GM19372 (cell line): ENCODE measurements at regions not wholly inside any gene's neighbourhood (a gene's known extent, or its start where the extent isn't known, plus 50 kb on each side); places are given as distances from the start of the nearest gene placed in this dataset.
A peak's percentile ranks its signal among the peaks of the same experiment; 100 is the strongest.
"Not testable (repeated sequence)": the region's sequence is repeated elsewhere in the genome, so short reads cannot be mapped to it uniquely, and the experiment has no call there.

Experiments used
- ATAC-seq: cut with Tn5 transposase; IDR thresholded peaks from one replicate; pipeline ENCODE4 v1.9.1; 2021; ENCODE audit warnings: mild to moderate bottlenecking, low read depth, moderate library complexity; ENCODE audit not compliant: unreplicated experiment

DNA sequence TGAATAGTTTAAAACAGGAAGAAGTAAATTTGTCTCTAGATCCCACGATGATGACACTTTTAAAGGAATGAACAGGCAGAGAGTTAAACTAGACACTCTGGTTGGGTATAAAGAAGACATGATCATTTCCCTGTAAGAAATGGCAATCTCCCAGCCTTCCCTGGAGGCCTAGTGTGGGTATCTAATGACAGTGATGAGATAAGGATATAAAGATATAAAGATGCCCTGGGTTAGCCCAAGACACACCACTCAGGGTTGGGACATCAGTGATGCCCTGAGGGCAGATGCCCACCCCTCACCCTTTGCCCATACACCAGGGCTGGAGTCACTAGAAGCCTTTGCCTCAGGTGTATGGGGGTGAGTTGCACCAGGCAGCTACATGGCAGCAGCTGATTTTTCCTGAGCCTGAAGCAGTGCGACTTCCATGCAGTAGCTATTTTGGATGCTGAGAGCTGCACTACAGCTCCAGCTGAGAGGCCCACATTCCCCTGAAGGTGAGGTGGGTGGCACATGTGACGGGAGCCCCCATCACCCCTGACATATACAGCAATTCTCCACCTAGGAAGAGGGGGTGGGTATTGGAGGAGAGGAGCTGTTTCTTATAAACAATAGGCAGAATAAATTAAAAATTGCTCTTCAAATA is 177.5 kb downstream of the NDFIP2 start:
- no peak for ATAC-seq

DNA sequence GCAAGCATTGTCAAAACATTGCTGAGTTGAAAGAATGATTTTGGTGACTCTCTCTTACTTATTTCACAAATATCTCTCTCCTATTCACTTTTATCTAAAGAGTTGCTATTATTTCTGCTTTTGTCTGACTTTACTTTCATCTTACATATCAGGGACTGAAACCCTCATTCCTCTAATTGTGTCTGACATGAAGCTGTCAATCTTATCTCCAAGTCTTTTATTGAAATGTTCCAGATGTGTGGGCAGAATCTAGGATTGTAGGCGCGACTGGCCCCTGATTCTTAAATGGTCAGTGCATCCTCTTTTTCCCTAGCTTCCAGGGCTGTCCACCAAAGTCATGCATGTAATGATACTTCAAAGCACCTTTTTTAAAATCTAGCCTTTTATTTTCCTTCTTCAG is 174.6 kb downstream of the NDFIP2 start:
- ATAC-seq, result no peak

DNA sequence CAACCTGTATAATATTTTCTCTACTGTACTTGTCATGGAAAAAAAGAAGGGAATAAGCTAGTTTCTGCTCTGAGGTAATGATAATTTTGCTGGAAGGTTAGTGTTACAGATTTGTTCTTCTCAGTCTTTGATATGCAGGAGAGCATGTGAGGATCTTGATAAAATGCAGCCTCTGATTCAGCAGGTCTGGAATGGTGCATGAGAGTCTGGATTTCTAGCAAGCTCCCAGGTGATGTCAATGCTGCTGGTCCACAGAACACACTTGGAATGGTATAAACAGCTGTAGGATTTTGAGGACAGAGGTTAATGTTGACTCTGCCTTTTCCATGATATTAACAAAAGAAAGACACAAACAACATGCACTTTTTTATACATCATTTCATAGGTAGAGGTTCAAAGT is 173.6 kb downstream of the NDFIP2 start:
- no peak for ATAC-seq

DNA sequence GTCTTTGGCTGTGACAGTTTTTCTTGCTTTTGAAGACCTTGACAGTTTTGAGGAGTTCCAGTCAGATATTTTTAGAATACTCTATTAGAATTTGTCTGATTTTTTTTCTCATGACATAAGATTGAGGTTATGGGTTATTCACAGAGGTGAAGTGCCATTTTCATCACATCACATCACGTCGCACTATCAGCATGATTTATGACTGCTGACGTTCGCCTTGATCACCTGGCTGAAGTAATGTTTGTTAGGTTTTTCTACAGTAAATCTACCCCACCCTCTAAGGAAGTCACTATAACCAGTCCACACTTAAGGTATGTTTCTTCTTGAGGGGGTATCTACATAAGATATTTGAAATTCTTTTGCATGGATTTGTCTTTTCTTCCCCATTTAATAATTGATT is 169.7 kb downstream of the NDFIP2 start:
- no peak for ATAC-seq

DNA sequence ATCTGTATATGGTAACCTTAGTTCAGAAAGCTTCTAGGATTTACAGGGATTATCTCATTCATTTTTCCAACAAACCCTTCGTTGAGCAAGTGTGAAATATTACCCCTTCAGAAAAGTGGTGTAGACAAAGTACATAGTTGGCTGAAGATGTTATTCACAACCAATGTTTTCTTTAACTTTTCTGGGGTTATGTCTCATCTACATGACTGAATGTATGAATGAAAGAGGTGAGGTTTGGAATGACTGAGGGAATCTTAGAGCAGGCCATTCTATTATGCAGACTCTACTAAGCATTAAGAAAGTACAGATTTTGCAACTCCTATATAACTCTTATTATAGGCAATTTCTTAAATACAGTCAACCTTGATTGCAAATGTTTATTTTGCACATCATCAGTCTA is 167.2 kb downstream of the NDFIP2 start:
- no peak for ATAC-seq

DNA sequence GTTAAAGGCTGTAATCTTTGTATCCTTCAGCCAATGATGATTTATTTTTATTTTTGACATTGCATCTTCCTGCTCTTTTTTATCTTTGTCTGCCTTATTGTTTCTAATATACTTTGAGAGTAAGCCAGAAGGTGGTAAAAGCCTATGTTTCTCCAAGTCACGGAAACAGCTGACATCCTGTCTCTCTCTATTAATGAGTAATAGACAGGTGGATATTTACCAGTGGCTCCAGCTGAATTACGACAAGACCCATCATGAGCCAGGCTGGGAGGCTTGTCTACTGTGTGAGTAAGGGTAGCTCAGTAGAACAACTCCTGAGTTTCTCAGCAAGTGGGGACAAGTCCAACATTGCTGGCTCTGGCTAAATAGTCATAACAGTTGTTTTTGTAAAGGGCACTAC is 166.6 kb downstream of the NDFIP2 start:
- no peak for ATAC-seq

DNA sequence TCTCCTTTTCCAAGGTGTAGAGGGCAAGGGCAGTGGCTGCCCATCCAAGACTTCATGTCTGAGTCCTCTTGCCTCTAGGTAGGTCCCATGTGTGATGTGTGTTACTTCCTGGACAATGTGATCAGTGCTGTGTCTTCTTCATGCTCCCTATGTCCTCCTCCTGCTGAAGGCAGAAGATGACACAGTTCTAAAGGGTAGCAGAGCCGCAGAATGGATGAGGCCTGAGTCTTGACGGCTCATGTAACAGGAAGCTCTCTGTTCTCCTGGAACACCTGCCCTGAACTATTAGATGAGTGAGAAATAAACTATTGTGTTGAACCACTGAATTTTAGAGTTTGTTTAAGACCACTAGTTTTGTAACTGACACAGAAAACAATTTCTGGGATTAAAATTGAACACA is 165.9 kb downstream of the NDFIP2 start:
- no peak for ATAC-seq

DNA sequence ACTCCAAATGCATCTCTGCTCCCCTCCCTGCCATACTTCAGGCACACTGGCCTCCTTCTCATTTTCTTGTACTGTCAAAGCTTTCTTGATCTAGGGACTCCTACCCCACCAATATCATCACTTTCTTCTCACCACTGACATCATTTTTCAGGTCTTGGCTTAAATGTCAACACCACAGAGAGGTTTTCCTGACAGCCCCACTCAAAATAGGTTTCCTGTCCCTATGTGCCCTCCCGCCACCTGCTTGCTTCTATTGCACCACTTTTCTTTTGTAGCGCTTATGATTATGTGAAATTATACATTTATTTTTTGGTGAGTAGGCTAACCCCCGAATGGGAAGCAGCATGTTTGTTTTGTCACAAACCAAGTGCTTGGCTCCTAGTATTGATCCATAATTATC is 164.6 kb downstream of the NDFIP2 start:
- no peak for ATAC-seq

DNA sequence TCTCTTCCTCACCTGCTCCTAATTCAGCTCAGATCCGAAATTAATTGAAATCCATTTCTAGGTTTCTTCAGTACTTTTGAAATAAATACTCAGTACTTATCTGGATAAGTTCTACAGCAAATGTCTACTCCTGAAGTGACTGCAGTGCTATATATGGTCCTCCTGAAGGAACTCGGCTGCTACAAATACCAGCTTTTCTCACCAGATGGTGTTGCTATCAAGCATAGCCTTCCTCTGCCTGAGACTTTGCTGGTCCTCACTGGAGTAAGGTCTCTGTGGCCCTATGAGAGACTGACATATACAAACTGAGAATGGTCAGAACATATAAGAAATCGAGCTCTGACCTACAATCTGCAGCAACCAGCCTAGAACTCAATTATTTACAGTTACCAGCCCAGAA is 161.6 kb downstream of the NDFIP2 start:
- no peak for ATAC-seq

DNA sequence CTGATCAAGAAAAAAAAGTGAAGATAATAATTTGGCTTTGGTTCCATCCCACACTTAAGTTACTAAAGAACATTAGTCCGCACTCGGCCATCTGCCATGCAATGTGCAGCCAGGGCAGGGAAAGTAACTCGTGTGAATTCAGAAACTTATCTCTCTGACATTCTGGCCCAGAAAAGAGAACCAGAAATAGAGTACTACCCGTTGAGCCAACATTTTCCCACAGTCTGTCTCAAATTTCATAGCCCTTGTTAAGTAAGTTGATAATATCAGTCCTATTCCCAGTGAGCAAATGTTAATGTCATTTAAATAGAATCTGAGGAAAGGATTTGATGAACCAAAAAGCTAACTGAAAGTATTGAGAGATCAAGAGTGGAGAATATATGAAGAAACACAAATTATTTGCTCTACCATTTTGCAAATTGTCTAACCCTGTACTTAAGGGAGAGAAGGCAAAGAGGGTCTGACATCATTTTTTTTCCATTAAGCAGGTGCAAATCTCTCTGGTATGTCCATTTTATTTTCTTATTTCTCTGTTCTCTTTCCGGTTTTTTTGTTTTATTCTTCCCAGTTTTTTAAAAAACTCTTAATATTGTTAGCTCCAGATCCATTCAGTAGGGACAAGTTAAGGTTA is 156.3 kb downstream of the NDFIP2 start:
- ATAC-seq, result no peak

DNA sequence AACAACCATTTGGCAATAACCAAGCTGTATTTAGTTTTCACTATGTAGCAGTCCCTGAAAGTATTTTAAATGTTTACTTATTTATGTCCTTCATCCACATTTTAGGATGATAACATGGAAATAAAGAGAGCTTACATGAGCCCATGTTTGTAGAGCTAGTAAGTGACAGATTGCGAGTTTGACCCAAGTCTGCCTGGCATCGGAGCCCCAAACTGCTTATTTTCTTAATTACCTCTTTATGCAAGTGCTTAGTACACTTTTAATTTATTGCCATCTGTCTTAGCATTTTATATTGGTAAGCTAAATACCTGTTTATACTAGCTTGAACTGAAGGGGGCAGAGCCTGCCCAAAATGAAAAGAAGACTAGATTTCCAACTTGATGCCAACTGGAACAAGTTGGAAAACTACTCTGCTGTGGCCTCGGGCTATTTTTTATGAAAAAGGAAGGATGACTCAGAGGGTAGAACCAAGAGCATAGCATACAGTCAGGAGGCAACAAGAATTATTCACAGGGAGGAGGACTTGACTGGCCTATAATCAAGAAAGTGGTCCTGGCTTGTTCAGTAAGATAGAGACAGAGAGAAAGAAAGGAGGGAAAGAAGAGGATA is 150.2 kb downstream of the NDFIP2 start:
- ATAC-seq, result no peak

DNA sequence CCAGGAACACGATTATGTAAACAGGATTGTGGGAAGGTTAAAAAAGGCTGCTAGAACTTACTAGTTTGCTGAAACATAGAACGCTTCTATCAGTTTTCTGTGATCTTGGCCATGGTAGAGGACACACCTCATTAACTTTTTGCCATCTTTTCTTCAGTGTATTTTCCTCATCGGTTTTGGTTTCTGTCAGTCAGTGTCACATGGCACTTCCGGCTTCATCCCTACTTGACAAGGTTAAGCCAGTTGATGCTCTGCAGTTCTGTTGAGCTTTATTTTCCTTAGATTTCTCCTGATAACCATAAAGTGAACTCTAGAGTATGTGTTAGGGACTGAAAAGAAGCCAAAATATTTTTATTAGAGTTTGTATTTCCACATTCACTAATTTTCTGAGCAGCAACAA is 147.5 kb downstream of the NDFIP2 start:
- no peak for ATAC-seq

DNA sequence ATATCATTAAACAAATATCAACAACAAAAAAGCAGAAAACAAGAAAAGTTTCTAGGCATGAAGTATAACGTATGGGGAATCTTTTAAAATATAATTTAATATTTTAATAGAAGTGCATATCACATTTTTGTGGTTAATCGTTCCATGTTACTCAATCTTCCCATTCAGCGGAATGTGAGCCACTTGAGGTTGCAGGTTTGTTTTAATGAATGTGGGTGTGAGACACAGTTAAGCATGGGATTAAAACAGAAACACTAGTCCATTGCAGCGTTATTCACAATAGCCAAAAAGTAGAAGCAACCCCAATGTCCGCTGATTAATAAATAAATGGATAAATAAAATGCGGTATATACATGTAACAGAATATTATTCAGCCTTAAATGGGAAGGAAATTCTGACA is 146.0 kb downstream of the NDFIP2 start:
- no peak for ATAC-seq

DNA sequence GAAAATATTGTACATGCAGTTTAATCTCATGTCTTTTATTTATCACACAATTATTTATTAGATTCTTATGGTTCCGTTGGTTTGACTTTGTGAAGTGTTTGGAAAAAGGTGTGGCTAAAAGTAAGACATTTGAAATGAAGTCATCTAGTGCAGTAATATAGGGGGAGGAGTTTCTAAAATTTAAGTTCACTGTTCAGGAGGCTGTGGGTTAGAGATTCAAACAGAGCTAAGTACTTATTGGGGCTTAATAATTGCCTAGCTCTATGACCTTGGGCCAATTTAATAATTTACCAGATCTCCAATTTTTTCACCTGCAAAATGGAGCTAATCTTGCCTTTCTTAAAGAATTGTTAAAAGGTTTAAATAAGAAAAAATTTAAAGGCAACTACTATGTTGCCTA is 144.6 kb downstream of the NDFIP2 start:
- ATAC-seq, result no peak

DNA sequence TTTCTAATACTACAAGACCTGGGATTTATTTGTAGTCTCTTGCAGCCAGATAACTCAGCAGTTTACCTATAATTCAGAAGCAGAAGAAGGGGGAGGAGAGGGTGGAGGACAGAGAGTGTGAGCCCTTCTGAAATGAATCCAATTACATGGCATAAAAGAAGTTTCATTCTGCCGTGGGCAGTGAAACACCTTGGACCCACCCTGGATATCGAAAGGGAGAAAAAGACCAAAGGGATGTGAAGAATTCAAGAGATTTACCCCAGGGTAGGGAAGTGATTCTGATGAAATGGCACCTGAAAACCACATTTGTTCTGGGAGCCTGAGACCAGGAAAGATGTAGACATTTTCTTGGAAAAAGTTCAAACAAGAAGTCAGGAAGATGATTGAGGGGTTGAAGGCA is 140.9 kb downstream of the NDFIP2 start:
- no peak for ATAC-seq

DNA sequence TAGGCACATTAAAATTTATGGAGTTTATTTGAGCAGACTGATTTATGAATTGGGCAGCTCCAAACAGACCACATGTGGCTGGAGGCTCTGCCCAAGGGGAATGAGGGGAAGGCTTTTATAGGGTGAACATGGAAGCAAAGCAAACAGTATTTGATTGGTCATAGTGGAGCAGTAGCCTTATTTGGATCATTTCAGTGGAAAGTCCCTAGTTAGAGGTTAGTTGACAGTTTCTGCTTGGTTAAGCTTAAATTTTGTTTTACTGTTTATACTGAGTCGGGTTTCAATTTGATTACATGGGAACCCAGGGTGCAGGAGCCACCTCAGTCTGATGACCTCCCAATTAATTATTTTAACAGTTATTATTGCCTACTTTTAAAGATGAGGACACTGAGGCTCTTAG is 140.5 kb downstream of the NDFIP2 start:
- peak; percentile 52 for ATAC-seq

DNA sequence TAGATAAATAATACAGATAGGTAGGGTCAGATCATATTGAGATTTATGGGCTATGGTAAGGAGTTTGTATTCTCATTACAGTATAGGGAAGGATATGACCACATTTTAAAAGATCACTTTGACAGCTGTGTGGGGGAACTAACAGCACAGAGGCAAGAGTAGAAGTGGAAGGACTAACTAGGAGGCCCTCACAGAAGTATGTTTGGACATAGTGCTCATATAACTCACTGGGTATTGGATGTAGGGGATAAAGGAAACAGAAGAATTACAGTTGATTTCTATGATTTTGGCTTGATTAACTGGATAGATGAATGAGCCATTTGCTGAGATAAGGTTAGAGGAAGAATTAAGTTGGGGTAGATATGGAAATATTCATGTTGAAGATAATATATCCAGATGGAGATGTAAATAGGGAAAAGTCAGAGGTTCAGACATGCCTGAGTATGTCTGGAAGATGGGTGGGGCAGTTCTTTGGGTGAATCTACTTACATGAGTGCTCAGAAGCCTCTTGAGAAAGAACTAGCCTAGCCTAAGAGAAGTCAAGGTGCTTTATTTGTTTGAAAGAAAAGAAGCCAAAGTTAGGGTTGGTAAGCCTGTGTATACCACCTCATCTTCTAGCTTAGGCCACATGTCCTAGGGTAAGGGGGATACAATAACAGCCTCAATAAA is 133.4 kb downstream of the NDFIP2 start:
- no peak for ATAC-seq

DNA sequence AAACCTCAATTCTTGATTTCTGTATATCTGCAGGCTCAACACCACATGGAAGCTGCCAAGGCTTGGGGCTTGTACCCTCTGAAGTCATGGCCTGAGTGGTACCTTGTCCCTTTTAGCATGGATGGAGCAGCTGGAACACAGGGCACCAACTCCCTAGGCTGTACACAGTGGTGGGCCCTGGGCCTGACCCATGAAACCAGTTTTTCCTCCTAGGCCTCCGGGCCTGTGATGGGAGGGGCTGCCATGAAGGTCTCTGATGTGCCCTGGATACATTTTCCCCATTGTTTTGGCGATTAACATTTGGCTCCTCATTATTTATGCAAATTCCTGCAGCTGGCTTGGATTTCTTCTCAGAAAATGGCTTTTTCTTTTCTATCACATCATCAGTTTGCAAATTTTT is 131.6 kb downstream of the NDFIP2 start:
- ATAC-seq, result no peak

DNA sequence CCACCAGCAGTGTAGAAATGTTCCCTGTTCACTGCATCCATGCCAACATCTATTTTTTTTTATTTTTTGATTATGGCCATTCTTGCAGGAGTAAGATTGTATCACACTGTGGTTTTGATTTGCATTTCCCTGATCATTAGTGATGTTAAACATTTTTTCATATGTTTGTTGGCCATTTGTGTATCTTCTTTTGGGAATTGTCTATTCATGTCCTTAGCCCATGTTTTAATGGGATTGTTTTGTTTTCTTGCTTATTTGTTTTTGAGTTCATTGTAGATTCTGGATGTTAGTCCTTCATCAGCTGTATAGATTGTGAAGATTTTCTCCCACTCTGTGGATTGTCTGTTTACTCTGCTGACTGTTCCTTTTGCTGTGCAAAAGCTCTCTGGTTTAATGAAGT is 126.9 kb downstream of the NDFIP2 start:
- not testable (repeated sequence) for ATAC-seq
